ENCODE measurements at regions not wholly inside any gene's neighbourhood (a gene's known extent, or its start where the extent isn't known, plus 50 kb on each side); places are given as distances from the start of the nearest gene placed in this dataset.

DNA sequence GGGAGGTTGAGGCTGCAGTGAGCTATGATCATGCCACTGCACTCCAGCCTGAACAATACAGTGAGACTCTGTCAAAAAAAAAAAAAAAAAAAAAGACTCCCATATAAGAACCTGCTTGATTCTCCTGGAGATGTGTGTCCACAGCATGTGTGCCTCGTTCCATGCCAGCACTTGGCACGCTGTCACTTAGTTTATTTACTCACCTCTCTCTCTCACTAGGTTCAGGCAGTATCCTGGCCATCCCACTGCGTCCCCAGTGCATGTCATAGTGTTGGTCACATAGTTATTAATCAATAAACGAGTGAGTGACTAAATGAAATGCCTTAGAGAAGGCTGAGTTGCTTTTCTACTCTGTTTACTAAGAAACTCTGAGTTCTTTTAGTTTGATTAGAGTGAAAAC, 79.1 kb upstream of the GPR12 start:
- Histone ChIP-seq H3K4me3 (replicated peaks; ENCODE audit: insufficient read depth, low read length) (no peak overlapping the region), H3K27ac (replicated peaks) (no peak overlapping the region), H3K27me3 (ENCODE audit: insufficient read depth, poor library complexity, severe bottlenecking) (peaks cover 4% of the 10 kb centered on the region)
- TF ChIP-seq GABPA (IDR thresholded peaks at IDR 0.05; ENCODE audit: low read depth) (no peak), POLR2AphosphoS5 (IDR thresholded peaks at IDR 0.05; ENCODE audit: low read depth) (no peak), SPI1 (IDR thresholded peaks at IDR 0.05; ENCODE audit: borderline replicate concordance, low read depth) (no peak)
- TF ChIP-seq, protein P1, sequence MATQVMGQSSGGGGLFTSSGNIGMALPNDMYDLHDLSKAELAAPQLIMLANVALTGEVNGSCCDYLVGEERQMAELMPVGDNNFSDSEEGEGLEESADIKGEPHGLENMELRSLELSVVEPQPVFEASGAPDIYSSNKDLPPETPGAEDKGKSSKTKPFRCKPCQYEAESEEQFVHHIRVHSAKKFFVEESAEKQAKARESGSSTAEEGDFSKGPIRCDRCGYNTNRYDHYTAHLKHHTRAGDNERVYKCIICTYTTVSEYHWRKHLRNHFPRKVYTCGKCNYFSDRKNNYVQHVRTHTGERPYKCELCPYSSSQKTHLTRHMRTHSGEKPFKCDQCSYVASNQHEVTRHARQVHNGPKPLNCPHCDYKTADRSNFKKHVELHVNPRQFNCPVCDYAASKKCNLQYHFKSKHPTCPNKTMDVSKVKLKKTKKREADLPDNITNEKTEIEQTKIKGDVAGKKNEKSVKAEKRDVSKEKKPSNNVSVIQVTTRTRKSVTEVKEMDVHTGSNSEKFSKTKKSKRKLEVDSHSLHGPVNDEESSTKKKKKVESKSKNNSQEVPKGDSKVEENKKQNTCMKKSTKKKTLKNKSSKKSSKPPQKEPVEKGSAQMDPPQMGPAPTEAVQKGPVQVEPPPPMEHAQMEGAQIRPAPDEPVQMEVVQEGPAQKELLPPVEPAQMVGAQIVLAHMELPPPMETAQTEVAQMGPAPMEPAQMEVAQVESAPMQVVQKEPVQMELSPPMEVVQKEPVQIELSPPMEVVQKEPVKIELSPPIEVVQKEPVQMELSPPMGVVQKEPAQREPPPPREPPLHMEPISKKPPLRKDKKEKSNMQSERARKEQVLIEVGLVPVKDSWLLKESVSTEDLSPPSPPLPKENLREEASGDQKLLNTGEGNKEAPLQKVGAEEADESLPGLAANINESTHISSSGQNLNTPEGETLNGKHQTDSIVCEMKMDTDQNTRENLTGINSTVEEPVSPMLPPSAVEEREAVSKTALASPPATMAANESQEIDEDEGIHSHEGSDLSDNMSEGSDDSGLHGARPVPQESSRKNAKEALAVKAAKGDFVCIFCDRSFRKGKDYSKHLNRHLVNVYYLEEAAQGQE (IDR thresholded peaks at IDR 0.05; ENCODE audit: insufficient replicate concordance, low read depth), result no peak
- TF ChIP-seq, protein P2, sequence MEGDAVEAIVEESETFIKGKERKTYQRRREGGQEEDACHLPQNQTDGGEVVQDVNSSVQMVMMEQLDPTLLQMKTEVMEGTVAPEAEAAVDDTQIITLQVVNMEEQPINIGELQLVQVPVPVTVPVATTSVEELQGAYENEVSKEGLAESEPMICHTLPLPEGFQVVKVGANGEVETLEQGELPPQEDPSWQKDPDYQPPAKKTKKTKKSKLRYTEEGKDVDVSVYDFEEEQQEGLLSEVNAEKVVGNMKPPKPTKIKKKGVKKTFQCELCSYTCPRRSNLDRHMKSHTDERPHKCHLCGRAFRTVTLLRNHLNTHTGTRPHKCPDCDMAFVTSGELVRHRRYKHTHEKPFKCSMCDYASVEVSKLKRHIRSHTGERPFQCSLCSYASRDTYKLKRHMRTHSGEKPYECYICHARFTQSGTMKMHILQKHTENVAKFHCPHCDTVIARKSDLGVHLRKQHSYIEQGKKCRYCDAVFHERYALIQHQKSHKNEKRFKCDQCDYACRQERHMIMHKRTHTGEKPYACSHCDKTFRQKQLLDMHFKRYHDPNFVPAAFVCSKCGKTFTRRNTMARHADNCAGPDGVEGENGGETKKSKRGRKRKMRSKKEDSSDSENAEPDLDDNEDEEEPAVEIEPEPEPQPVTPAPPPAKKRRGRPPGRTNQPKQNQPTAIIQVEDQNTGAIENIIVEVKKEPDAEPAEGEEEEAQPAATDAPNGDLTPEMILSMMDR (IDR thresholded peaks at IDR 0.05; ENCODE audit: insufficient read depth, low read length), result no peak
- DNase-seq (ENCODE audit: low read depth in 1 of 2, low spot score in 1 of 2), result no peak

DNA sequence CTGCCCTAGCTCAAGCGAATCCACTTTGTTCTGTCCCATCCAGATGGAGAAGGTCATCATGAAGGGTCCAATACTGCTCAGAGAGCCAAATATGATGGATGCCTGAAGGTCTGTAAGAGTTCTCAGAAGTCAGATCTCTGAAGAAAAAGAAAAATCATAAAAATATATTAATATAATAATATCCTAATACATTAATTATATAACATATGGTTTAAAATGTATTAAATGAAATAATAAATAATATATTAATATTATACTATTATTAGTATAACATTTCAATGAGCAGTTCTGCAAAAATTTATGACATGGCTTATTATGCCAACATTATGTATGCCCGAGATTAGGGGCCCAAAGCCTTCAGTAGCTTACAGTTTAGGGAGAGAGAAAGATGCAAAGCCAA, 78.2 kb upstream of the GPR12 start:
- no peak overlapping the region for H3K27ac ChIP-seq (replicated peaks)
- DNase-seq (ENCODE audit: low read depth in 1 of 2, low spot score in 1 of 2), result no peak
- H3K27me3 ChIP-seq (ENCODE audit: insufficient read depth, poor library complexity, severe bottlenecking), result peaks cover 4% of the 10 kb centered on the region
- no peak overlapping the region for H3K4me3 ChIP-seq (replicated peaks; ENCODE audit: insufficient read depth, low read length)
- TF ChIP-seq, protein P1 (IDR thresholded peaks at IDR 0.05; ENCODE audit: insufficient replicate concordance, low read depth), result no peak
- TF ChIP-seq SPI1 (IDR thresholded peaks at IDR 0.05; ENCODE audit: borderline replicate concordance, low read depth) (no peak), POLR2AphosphoS5 (IDR thresholded peaks at IDR 0.05; ENCODE audit: low read depth) (no peak), GABPA (IDR thresholded peaks at IDR 0.05; ENCODE audit: low read depth) (no peak)
- TF ChIP-seq, protein P2 (IDR thresholded peaks at IDR 0.05; ENCODE audit: insufficient read depth, low read length), result no peak

DNA sequence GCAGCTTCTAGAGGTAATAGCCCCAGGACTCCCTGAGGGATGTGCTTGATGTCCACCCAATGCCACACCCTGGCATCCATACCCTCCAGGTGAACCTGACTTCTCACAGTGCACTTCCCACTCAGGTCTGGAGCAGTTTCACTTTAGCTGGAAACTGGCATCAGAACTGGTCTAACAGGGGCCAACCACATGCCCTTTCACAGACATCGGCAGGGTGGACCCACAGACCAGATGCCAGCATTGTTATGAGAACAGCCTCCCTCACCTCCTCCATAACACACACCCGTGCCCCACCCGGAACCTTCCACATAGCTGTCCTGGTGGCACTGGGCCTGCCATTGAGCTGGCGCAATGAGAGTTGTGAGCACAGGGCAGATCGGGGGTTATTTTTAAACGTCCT, 77.4 kb upstream of the GPR12 start:
- TF ChIP-seq GABPA (IDR thresholded peaks at IDR 0.05; ENCODE audit: low read depth) (no peak), SPI1 (IDR thresholded peaks at IDR 0.05; ENCODE audit: borderline replicate concordance, low read depth) (no peak), POLR2AphosphoS5 (IDR thresholded peaks at IDR 0.05; ENCODE audit: low read depth) (no peak)
- TF ChIP-seq, protein P2 (IDR thresholded peaks at IDR 0.05; ENCODE audit: insufficient read depth, low read length), result no peak
- TF ChIP-seq, protein P1 (IDR thresholded peaks at IDR 0.05; ENCODE audit: insufficient replicate concordance, low read depth), result no peak
- Histone ChIP-seq H3K27me3 (ENCODE audit: insufficient read depth, poor library complexity, severe bottlenecking) (peaks cover 4% of the 10 kb centered on the region), H3K4me3 (replicated peaks; ENCODE audit: insufficient read depth, low read length) (no peak overlapping the region), H3K27ac (replicated peaks) (no peak overlapping the region)
- DNase-seq (ENCODE audit: low read depth in 1 of 2, low spot score in 1 of 2), result no peak
